GM12878 (cell line): ENCODE measurements at regions not wholly inside any gene's neighbourhood (a gene's known extent, or its start where the extent isn't known, plus 50 kb on each side); places are given as distances from the start of the nearest gene placed in this dataset.

Experiments used
- ASH2L ChIP-seq: fragments of 300-600, 200-600 bp; sonication (generic); IDR thresholded peaks from 2 replicates; pipeline ENCODE4 v1.6.1; 2017; ENCODE audit warnings: low read depth, mild to moderate bottlenecking, borderline replicate concordance
- BACH1 ChIP-seq: fragments of 450-650 bp; IDR thresholded peaks from 2 replicates; pipeline ENCODE4 v1.6.1; 2017; ENCODE audit warnings: mild to moderate bottlenecking, borderline replicate concordance
- BRCA1 ChIP-seq: IDR thresholded peaks from 2 replicates; pipeline ENCODE4 v1.6.1; 2011; ENCODE audit warnings: low read depth, low read length, improper control_type of control experiment
- CBX3 ChIP-seq: fragments of 200-600 bp; sonication (generic); IDR thresholded peaks from 2 replicates; pipeline ENCODE4 v1.6.1; 2016; ENCODE audit warnings: low read depth, borderline replicate concordance
- CHD1 ChIP-seq: IDR thresholded peaks from 2 replicates; pipeline ENCODE4 v1.6.1; 2012; ENCODE audit warnings: low read depth, low read length, improper control_type of control experiment
- CTCF ChIP-seq, 3 experiments: IDR thresholded peaks in 2 of 3; conservative IDR thresholded peaks in 1 of 3; 2 replicates each; pipeline ENCODE4 v1.5.1; 2011; ENCODE audit warnings: low read depth in 3 of 3, low read length in 3 of 3, mild to moderate bottlenecking in 3 of 3, control low read depth in 2 of 3, moderate library complexity in 2 of 3, inconsistent platforms in 1 of 3, mixed read lengths in 1 of 3; ENCODE audit not compliant: control insufficient read depth in 2 of 3, insufficient read depth in 1 of 3; ENCODE audit errors: extremely low read depth in 1 of 3
- E4F1 ChIP-seq: fragments of 450-650 bp; IDR thresholded peaks from 2 replicates; pipeline ENCODE4 v1.6.1; 2018; ENCODE audit warnings: borderline replicate concordance, mild to moderate bottlenecking; ENCODE audit not compliant: partially characterized antibody
- GABPA ChIP-seq: IDR thresholded peaks from 2 replicates; pipeline ENCODE4 v1.6.1; 2014; ENCODE audit warnings: antibody characterized with exemption, low read depth, mild to moderate bottlenecking, inconsistent platforms
- HCFC1 ChIP-seq: fragments of 150-350 bp; IDR thresholded peaks from 2 replicates; pipeline ENCODE4 v1.6.1; 2014; ENCODE audit warnings: low read length
- HDGF ChIP-seq: fragments of 450-650 bp; IDR thresholded peaks from 2 replicates; pipeline ENCODE4 v1.6.1; 2016; ENCODE audit warnings: antibody characterized with exemption
- IRF3 ChIP-seq: fragments of 450-650 bp; IDR thresholded peaks from 2 replicates; pipeline ENCODE4 v1.6.1; 2014; ENCODE audit warnings: mild to moderate bottlenecking
- MAX ChIP-seq: IDR thresholded peaks from 2 replicates; pipeline ENCODE4 v1.6.1; 2012; ENCODE audit warnings: low read depth, low read length, improper control_type of control experiment
- NFIC ChIP-seq: IDR thresholded peaks from 2 replicates; pipeline ENCODE4 v1.6.1; 2012; ENCODE audit warnings: low read depth, mild to moderate bottlenecking, inconsistent platforms, low read length, moderate library complexity
- NFYA ChIP-seq: IDR thresholded peaks from 2 replicates; pipeline ENCODE4 v1.6.1; 2011; ENCODE audit warnings: low read depth, mild to moderate bottlenecking, low read length, improper control_type of control experiment, borderline replicate concordance
- NR2C2 ChIP-seq: IDR thresholded peaks from 2 replicates; pipeline ENCODE4 v1.6.1; 2011; ENCODE audit warnings: borderline replicate concordance, low read depth; ENCODE audit not compliant: control insufficient read depth, insufficient read length
- NR2F1 ChIP-seq: fragments of 450-650 bp; conservative IDR thresholded peaks from 2 replicates; pipeline ENCODE4 v1.6.1; 2017; ENCODE audit warnings: mild to moderate bottlenecking
- NRF1 ChIP-seq: conservative IDR thresholded peaks from 2 replicates; pipeline ENCODE4 v1.6.1; 2011; ENCODE audit warnings: mild to moderate bottlenecking, low read depth, low read length, improper control_type of control experiment
- PML ChIP-seq: IDR thresholded peaks from 2 replicates; pipeline ENCODE4 v1.6.1; 2012; ENCODE audit warnings: low read length, inconsistent platforms
- RBBP5 ChIP-seq: fragments of 200-600 bp; sonication (generic); conservative IDR thresholded peaks from 2 replicates; pipeline ENCODE4 v1.6.1; 2016
- RELA ChIP-seq: fragments of 450-650 bp; IDR thresholded peaks from 2 replicates; pipeline ENCODE4 v1.8.0; 2014; ENCODE audit warnings: borderline replicate concordance; ENCODE audit not compliant: partially characterized antibody
- SREBF1 ChIP-seq: IDR thresholded peaks from 2 replicates; pipeline ENCODE4 v1.6.1; 2012; ENCODE audit warnings: mild to moderate bottlenecking, low read length
- SRF ChIP-seq, 2 experiments: IDR thresholded peaks; 2 replicates each; pipeline ENCODE4 v1.6.1; 2011; ENCODE audit warnings: low read depth in 2 of 2, low read length in 2 of 2, mild to moderate bottlenecking in 1 of 2, moderate library complexity in 1 of 2
- TARDBP ChIP-seq: IDR thresholded peaks from 2 replicates; pipeline ENCODE4 v1.6.1; 2016; ENCODE audit warnings: borderline replicate concordance
- TBL1XR1 ChIP-seq: IDR thresholded peaks from 2 replicates; pipeline ENCODE4 v1.6.1; 2012; ENCODE audit warnings: low read depth, low read length, improper control_type of control experiment
- ZBED1 ChIP-seq: IDR thresholded peaks from 2 replicates; pipeline ENCODE4 v1.6.1; 2016; ENCODE audit warnings: borderline replicate concordance
- ZNF217 ChIP-seq: fragments of 450-650 bp; IDR thresholded peaks from 2 replicates; pipeline ENCODE4 v1.6.1; 2017; ENCODE audit warnings: antibody characterized with exemption, mild to moderate bottlenecking
- ZNF274 ChIP-seq: IDR thresholded peaks from one replicate; pipeline ENCODE4 v1.8.0; 2011; ENCODE audit not compliant: insufficient read length, insufficient read depth
- ZSCAN29 ChIP-seq: fragments of 450-650 bp; IDR thresholded peaks from 2 replicates; pipeline ENCODE4 v1.6.1; 2017; ENCODE audit warnings: mild to moderate bottlenecking, moderate library complexity

GRCh38 chr1:234699795-234700665 is 90.1 kb upstream of the IRF2BP2 start (continued):
- TF ChIP-seq ZBED1 (peak; percentile 64; the same call in 1 of the 2 replicates), MAX (no peak; the same call in 1 of the 2 replicates), NRF1 (no peak), CTCF (IDR thresholded peaks at IDR 0.05 in 2 of 3, conservative IDR thresholded peaks at IDR 0.05 in 1 of 3; ENCODE audit: control insufficient read depth in 2 of 3, extremely low read depth in 1 of 3, insufficient read depth in 1 of 3, low read depth in 3 of 3, low read length in 3 of 3) (no peak), ZNF274 (no peak), GABPA (peak; percentile 45; the same call in 1 of the 2 replicates), BACH1 (peak; percentile 99), NR2F1 (peak; percentile 81), NFYA (no peak), NFIC (peak; percentile 93; the same call in 1 of the 2 replicates), RELA (no peak), RBBP5 (no peak), ASH2L (no peak), CBX3 (no peak), ZNF217 (no peak), SRF (IDR thresholded peaks at IDR 0.05; ENCODE audit: low read depth in 2 of 2, low read length in 2 of 2) (no peak), ZSCAN29 (no peak), SREBF1 (no peak), NR2C2 (no peak), HDGF (0 out of 2 replicates have a peak, but pooled peaks have one; percentile 17), E4F1 (no peak), PML (no peak), TBL1XR1 (no peak), TARDBP (no peak), HCFC1 (no peak), IRF3 (no peak), CHD1 (no peak; the same call in 1 of the 2 replicates), BRCA1 (no peak)
